Effector memory CD4-positive, alpha-beta T cell (primary cell): ENCODE measurements at regions not wholly inside any gene's neighbourhood (a gene's known extent, or its start where the extent isn't known, plus 50 kb on each side); places are given as distances from the start of the nearest gene placed in this dataset.

ENCODE experiments used
- DNase-seq, 3 donors: peaks; one replicate each; pipeline ENCODE4 v3.0.0-alpha.2; 2020
- H3K27ac ChIP-seq: 2 replicates; pipeline ENCODE4 v1.7.0; 2013; ENCODE audit warnings: mild to moderate bottlenecking, low read length, moderate library complexity; ENCODE audit not compliant: insufficient read depth, poor library complexity, severe bottlenecking
- H3K27me3 ChIP-seq: replicated peaks from 2 replicates; pipeline ENCODE4 v1.7.0; 2013; ENCODE audit warnings: mild to moderate bottlenecking, low read length; ENCODE audit not compliant: insufficient read depth, control insufficient read depth, poor library complexity, severe bottlenecking
- H3K36me3 ChIP-seq: 2 replicates; pipeline ENCODE4 v1.7.0; 2013; ENCODE audit warnings: mild to moderate bottlenecking, low read length, moderate library complexity; ENCODE audit not compliant: control insufficient read depth, insufficient read depth
- H3K4me1 ChIP-seq: 2 replicates; pipeline ENCODE4 v1.7.0; 2013; ENCODE audit warnings: low read length, mild to moderate bottlenecking; ENCODE audit not compliant: control insufficient read depth, insufficient read depth, poor library complexity, severe bottlenecking
- H3K4me3 ChIP-seq: 2 replicates; pipeline ENCODE4 v1.7.0; 2013; ENCODE audit warnings: low read length, low read depth, mild to moderate bottlenecking; ENCODE audit not compliant: insufficient read depth, poor library complexity, severe bottlenecking
- H3K9me3 ChIP-seq: 2 replicates; pipeline ENCODE4 v1.7.0; 2013; ENCODE audit warnings: mild to moderate bottlenecking, low read length, moderate library complexity; ENCODE audit not compliant: control insufficient read depth

DNA sequence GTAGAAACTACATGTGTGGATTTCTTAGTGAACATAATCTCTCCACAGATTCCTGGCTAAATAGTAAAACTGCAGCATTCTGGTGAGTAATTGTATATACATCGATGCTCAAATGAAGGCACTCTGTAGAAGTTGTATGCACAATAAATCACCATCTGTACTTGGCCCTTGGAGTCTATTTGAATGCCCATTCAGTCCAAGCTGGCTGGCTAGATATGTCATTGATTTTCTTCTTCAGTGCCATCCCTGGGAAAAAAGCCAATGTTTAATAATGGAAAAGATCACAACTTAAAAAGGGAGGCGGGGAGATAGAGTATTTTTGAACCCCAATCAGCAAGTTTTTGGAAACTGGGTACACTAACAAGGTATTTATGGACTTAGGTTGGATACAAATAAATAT lies 381.0 kb upstream of the TEX13C start:
- no peaks in the 10 kb centered on the region for H3K36me3 ChIP-seq
- no peaks in the 10 kb centered on the region for H3K9me3 ChIP-seq
- no peak for DNase-seq
- H3K27ac ChIP-seq, result no peak overlapping the region
- H3K4me1 ChIP-seq, result no peaks in the 10 kb centered on the region
- no peak overlapping the region for H3K4me3 ChIP-seq
- H3K27me3 ChIP-seq, result no peaks in the 10 kb centered on the region

- no peak for DNase-seq
- Histone ChIP-seq H3K9me3 (no peaks in the 10 kb centered on the region), H3K27me3 (no peaks in the 10 kb centered on the region), H3K4me1 (no peaks in the 10 kb centered on the region), H3K27ac (no peak overlapping the region), H3K36me3 (no peaks in the 10 kb centered on the region), H3K4me3 (no peak overlapping the region)
These were observed 379.1 kb upstream of the TEX13C start for GRCh38 chrX:124940531-124940930.

- H3K4me3 ChIP-seq, result no peak overlapping the region
- no peak for DNase-seq
- H3K9me3 ChIP-seq, result no peaks in the 10 kb centered on the region
- H3K27me3 ChIP-seq, result no peaks in the 10 kb centered on the region
- no peaks in the 10 kb centered on the region for H3K4me1 ChIP-seq
- no peaks in the 10 kb centered on the region for H3K36me3 ChIP-seq
- H3K27ac ChIP-seq, result no peak overlapping the region
These were observed 365.3 kb upstream of the TEX13C start for GRCh38 chrX:124954402-124954801.

- Histone ChIP-seq H3K9me3 (no peaks in the 10 kb centered on the region), H3K4me1 (no peaks in the 10 kb centered on the region), H3K27me3 (no peaks in the 10 kb centered on the region), H3K27ac (no peak overlapping the region), H3K36me3 (no peaks in the 10 kb centered on the region), H3K4me3 (no peak overlapping the region)
- DNase-seq, result no peak
These were observed 359.2 kb upstream of the TEX13C start for GRCh38 chrX:124960454-124960853.

- Histone ChIP-seq H3K4me3 (no peak within 1 kb of the TSS), H3K27me3 (no peaks in the 10 kb centered on the region), H3K4me1 (no peaks in the 10 kb centered on the region), H3K27ac (no peak within 1 kb of the TSS), H3K36me3 (no peaks in the 10 kb centered on the region), H3K9me3 (no peaks in the 10 kb centered on the region)
- DNase-seq, result no peak
These were observed 356.0 kb upstream of the TEX13C start, which contains the start of gene TENM1 for GRCh38 chrX:124963717-124964116. TENM1 (minus strand) TSS chrX:124963817.

- Histone ChIP-seq H3K27me3 (no peaks in the 10 kb centered on the region), H3K4me1 (no peaks in the 10 kb centered on the region), H3K27ac (no peak overlapping the region), H3K36me3 (no peaks in the 10 kb centered on the region), H3K4me3 (no peak overlapping the region), H3K9me3 (no peaks in the 10 kb centered on the region)
- DNase-seq, result no peak
These were observed 344.2 kb upstream of the TEX13C start for GRCh38 chrX:124975456-124975855.

DNA sequence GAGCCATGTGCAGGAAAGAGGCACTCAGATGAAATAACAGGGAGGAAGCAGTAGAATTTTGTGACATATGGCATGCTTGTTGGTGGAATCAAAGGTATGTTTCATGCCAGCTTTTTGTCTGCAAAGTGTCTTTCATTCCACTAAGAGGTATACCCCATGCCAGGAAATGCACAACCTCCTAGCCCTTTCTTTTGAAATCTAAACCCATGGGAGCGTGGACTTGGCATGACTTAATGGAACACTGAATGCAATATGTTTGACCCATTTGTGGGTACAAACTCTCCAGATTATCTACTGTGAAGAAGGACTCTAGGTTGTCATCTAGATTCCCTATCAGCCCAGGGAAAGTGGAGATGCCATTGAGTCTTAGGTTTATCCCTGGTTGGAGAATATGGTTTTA lies 338.3 kb upstream of the TEX13C start:
- no peak for DNase-seq
- Histone ChIP-seq H3K27me3 (no peaks in the 10 kb centered on the region), H3K27ac (no peak overlapping the region), H3K36me3 (no peaks in the 10 kb centered on the region), H3K4me3 (no peak overlapping the region), H3K9me3 (no peaks in the 10 kb centered on the region), H3K4me1 (no peaks in the 10 kb centered on the region)

GRCh38 chrX:124984140-124984813 lies 335.4 kb upstream of the TEX13C start:
- H3K27ac ChIP-seq, result no peak overlapping the region
- H3K4me3 ChIP-seq, result no peak overlapping the region
- H3K4me1 ChIP-seq, result no peaks in the 10 kb centered on the region
- DNase-seq, result no peak
- H3K9me3 ChIP-seq, result no peaks in the 10 kb centered on the region
- H3K36me3 ChIP-seq, result no peaks in the 10 kb centered on the region
- no peaks in the 10 kb centered on the region for H3K27me3 ChIP-seq

- no peak overlapping the region for H3K27ac ChIP-seq
- no peak overlapping the region for H3K4me3 ChIP-seq
- no peaks in the 10 kb centered on the region for H3K9me3 ChIP-seq
- H3K36me3 ChIP-seq, result no peaks in the 10 kb centered on the region
- DNase-seq, result no peak
- no peaks in the 10 kb centered on the region for H3K27me3 ChIP-seq
- no peaks in the 10 kb centered on the region for H3K4me1 ChIP-seq
These were observed 333.4 kb upstream of the TEX13C start for GRCh38 chrX:124986284-124986683.

- Histone ChIP-seq H3K4me3 (no peak overlapping the region), H3K36me3 (no peaks in the 10 kb centered on the region)
These were observed 325.9 kb upstream of the TEX13C start for GRCh38 chrX:124993735-124994134.

More at GRCh38 chrX:124993735-124994134, 325.9 kb upstream of the TEX13C start:
- H3K9me3 ChIP-seq, result no peaks in the 10 kb centered on the region
- no peak for DNase-seq
- H3K27ac ChIP-seq, result no peak overlapping the region
- H3K4me1 ChIP-seq, result no peaks in the 10 kb centered on the region
- no peaks in the 10 kb centered on the region for H3K27me3 ChIP-seq
